Muscle layer of duodenum (tissue), 2 donors: ENCODE measurements at regions not wholly inside any gene's neighbourhood (a gene's known extent, or its start where the extent isn't known, plus 50 kb on each side); places are given as distances from the start of the nearest gene placed in this dataset.

ENCODE experiments used
- H3K27ac ChIP-seq: one replicate; pipeline ENCODE4 v1.7.0; 2013; ENCODE audit warnings: mild to moderate bottlenecking, low read length
- H3K27me3 ChIP-seq: one replicate; pipeline ENCODE4 v1.7.0; 2013; ENCODE audit warnings: low read depth, mild to moderate bottlenecking, control low read depth, low read length
- H3K36me3 ChIP-seq, 2 donors: one replicate each; pipeline ENCODE4 v1.7.0; 2013; ENCODE audit warnings: low read length in 2 of 2, control low read depth in 1 of 2, mild to moderate bottlenecking in 1 of 2; ENCODE audit not compliant: insufficient read depth in 2 of 2, control insufficient read depth in 1 of 2
- H3K4me1 ChIP-seq, 2 donors: one replicate each; pipeline ENCODE4 v1.7.0; 2013; ENCODE audit warnings: low read length in 2 of 2, mild to moderate bottlenecking in 2 of 2, control low read depth in 1 of 2, moderate library complexity in 1 of 2; ENCODE audit not compliant: insufficient read depth in 2 of 2, control insufficient read depth in 1 of 2
- H3K4me3 ChIP-seq, 2 donors: one replicate each; pipeline ENCODE4 v1.7.0; 2013; ENCODE audit warnings: low read length in 2 of 2, low read depth in 1 of 2, mild to moderate bottlenecking in 1 of 2
- H3K9me3 ChIP-seq, 2 donors: one replicate each; pipeline ENCODE4 v1.7.0; 2013; ENCODE audit warnings: low read length in 2 of 2, control low read depth in 1 of 2, mild to moderate bottlenecking in 1 of 2; ENCODE audit not compliant: control insufficient read depth in 1 of 2
- donor health status: healthy.

DNA sequence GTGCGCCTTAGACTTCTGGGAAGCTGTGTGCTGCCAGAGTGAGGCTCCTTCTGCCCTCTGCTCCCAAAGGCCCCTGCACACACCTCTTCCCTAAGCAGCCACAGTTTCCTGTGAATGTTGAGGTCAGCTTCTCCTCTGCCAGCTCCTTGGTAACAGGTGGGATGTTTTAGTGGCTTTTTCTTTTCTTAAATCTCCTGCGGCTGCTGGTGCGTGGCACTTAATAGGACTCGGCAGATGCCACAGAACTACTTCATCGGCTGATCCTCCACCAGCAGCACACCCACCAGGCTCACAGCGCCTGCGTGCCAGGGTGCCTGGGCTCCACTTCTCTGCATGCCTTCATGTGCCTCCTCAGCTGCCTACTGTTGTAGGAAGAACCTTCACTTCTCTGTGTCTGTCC is 87.8 kb downstream of the RCN1 start:
- no peaks in the 10 kb centered on the region for H3K9me3 ChIP-seq
- no peaks in the 10 kb centered on the region for H3K36me3 ChIP-seq
- H3K27ac ChIP-seq: no peak overlapping the region
- no peak overlapping the region for H3K4me3 ChIP-seq
- no peaks in the 10 kb centered on the region for H3K27me3 ChIP-seq
- peaks cover 0 to under 1% of the 10 kb centered on the region in 2 donors for H3K4me1 ChIP-seq

DNA sequence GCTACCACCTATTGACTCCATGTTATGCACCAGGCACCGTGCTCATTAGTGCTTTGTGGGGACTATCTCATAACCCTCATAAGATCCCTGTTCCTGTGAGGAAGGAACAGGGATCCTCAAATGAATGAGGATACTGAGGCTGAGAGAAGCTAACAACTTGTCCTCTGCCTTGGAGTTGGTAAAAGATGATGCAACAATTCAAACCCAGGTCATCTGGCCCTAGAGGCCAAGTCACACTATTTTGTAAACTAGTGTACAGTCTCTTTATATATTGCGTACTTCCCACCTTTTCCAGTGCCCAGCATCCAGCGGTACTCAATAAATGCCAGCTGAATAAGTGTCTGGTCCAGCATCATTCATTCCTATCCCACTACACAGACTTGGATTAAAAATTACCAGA is 92.6 kb downstream of the RCN1 start:
- Histone ChIP-seq H3K27me3 (no peaks in the 10 kb centered on the region), H3K27ac (no peak overlapping the region), H3K36me3 (no peaks in the 10 kb centered on the region), H3K9me3 (no peaks in the 10 kb centered on the region), H3K4me1 (no peaks in the 10 kb centered on the region), H3K4me3 (no peak overlapping the region)

- H3K4me3 ChIP-seq: no peak overlapping the region
- H3K36me3 ChIP-seq: no peaks in the 10 kb centered on the region
- no peaks in the 10 kb centered on the region for H3K27me3 ChIP-seq
- no peak overlapping the region for H3K27ac ChIP-seq
- H3K4me1 ChIP-seq: no peaks in the 10 kb centered on the region
- no peaks in the 10 kb centered on the region for H3K9me3 ChIP-seq
Observed at GRCh38 chr11:32184041-32184722, 93.3 kb downstream of the RCN1 start.

DNA sequence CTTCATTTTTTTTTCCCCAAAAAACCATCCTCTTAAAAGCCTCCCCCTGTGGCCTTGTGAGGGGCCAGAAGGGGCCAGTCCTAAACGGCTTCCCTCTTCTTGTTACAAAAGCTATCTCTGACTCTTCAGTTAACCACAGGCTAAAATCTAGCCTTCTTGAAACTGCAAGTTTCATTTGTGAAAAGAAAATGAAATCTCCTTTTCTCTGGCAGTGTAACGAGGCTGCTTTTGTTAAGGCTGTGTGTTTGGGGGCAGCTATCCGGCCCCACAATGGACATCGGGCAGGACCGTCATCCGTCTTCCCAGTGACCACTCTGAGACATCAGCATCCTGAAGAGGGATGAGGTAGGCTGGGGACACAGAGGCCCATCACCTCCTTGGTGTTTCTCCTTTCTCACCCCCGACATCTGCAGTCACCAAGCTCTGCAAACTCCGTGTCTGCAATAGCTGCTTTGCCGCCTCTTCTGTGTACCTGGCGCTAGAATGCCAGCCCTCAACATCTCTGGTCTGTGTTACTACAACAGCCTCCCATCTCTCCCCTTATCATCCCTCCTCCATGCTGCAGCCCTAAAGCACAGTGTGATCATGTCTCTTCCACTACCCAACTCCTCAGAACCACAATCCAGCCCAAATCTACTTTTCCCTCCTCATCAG is 94.0 kb downstream of the RCN1 start:
- H3K4me3 ChIP-seq: no peak overlapping the region
- H3K27ac ChIP-seq: no peak overlapping the region
- no peaks in the 10 kb centered on the region for H3K4me1 ChIP-seq
- no peaks in the 10 kb centered on the region for H3K27me3 ChIP-seq
- H3K9me3 ChIP-seq: no peaks in the 10 kb centered on the region
- H3K36me3 ChIP-seq: no peaks in the 10 kb centered on the region

DNA sequence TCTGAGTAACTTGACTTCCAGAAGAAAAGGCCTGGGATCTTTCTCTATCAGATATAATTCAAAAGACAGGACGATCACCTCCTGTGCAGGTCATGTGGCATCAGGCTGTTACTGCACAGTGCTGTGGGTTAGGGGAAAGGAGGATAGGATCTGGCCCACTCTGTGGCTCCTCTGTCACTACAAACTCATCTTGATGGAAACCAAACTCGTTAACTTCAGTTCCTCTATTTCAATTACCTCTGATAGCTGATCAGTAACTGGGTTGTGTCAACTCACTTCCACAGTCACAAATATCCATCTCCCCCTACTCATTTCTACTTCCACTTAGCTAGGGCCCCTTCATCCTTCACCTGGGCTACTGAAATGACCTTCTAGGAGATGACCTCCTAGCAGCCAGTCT is 95.2 kb downstream of the RCN1 start:
- H3K4me3 ChIP-seq: no peak overlapping the region
- H3K36me3 ChIP-seq: no peaks in the 10 kb centered on the region
- H3K27me3 ChIP-seq: no peaks in the 10 kb centered on the region
- no peak overlapping the region for H3K27ac ChIP-seq
- no peaks in the 10 kb centered on the region for H3K9me3 ChIP-seq
- no peaks in the 10 kb centered on the region for H3K4me1 ChIP-seq

- Histone ChIP-seq H3K4me3 (no peak overlapping the region), H3K27me3 (no peaks in the 10 kb centered on the region), H3K27ac (no peak overlapping the region), H3K36me3 (no peaks in the 10 kb centered on the region), H3K4me1 (no peaks in the 10 kb centered on the region), H3K9me3 (no peaks in the 10 kb centered on the region)
Observed at GRCh38 chr11:32187111-32187510, 96.2 kb downstream of the RCN1 start.

GRCh38 chr11:32188785-32189184 is 97.9 kb downstream of the RCN1 start:
- Histone ChIP-seq H3K9me3 (no peaks in the 10 kb centered on the region), H3K4me3 (no peak overlapping the region), H3K27ac (no peak overlapping the region), H3K27me3 (no peaks in the 10 kb centered on the region), H3K4me1 (no peaks in the 10 kb centered on the region), H3K36me3 (no peaks in the 10 kb centered on the region)

- Histone ChIP-seq H3K9me3 (no peaks in the 10 kb centered on the region), H3K27ac (no peak overlapping the region), H3K36me3 (no peaks in the 10 kb centered on the region), H3K4me1 (no peaks in the 10 kb centered on the region), H3K4me3 (no peak overlapping the region), H3K27me3 (no peaks in the 10 kb centered on the region)
Observed at GRCh38 chr11:32196137-32196536, 105.3 kb downstream of the RCN1 start.

DNA sequence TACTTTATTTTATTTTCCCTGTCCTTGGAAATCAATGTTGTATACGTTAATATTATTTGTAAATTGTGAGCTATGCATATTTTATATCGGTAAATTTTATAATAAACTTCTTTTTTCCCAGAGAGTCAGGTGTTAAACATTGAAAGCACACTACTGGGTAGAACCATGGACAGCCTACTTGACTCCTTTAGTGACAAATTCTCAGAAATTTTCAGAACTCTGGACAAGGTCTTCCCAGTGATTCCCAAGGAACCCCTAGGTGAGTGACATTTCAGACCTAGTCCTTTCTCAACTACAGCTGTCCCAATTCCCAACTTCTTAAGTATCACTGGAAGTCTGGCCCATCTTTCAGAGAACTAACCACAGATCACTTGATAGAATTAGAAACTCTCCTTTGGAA is 107.2 kb downstream of the RCN1 start:
- Histone ChIP-seq H3K9me3 (no peaks in the 10 kb centered on the region), H3K36me3 (no peaks in the 10 kb centered on the region), H3K4me1 (no peaks in the 10 kb centered on the region), H3K27ac (no peak overlapping the region), H3K27me3 (no peaks in the 10 kb centered on the region), H3K4me3 (no peak overlapping the region)

DNA sequence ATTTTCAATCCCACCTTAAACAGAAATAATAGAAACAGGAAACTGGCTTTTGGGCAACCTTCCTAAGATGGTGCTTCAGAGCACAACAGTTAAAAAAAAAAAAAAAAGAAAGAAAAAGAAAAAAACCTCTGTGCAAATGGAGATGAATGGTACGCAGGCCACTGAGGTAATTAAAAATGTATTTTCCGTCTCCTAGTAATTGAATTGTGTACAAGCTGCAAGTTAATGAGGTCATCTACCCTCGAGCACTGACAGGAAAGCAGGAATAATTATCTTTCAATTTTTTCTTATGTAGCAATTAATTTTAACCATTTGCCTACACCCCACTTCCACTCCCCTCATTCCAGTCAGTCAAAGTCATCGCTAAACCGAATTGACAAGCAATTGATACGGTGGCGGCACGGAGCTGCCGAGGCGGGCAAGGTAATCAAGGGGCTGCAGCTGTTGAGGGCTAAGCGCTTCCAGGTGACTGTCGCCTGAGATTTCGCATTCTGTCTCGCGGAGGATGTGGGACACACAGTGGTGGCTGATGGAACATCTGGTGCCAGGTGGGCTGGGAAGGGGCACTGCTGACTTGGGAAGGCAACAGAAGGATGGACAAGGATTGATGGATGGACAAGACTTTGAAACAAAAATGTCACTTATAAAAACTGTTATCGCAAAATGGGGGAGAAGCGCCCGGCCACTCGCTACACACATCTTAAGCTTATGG is 109.4 kb downstream of the RCN1 start:
- H3K27me3 ChIP-seq: no peaks in the 10 kb centered on the region
- H3K36me3 ChIP-seq: no peaks in the 10 kb centered on the region
- H3K4me3 ChIP-seq: no peak overlapping the region
- H3K27ac ChIP-seq: no peak overlapping the region
- H3K4me1 ChIP-seq: no peaks in the 10 kb centered on the region
- H3K9me3 ChIP-seq: no peaks in the 10 kb centered on the region

GRCh38 chr11:32204751-32205150 is 113.9 kb downstream of the RCN1 start:
- Histone ChIP-seq H3K27ac (no peak overlapping the region), H3K36me3 (no peaks in the 10 kb centered on the region), H3K4me3 (no peak overlapping the region), H3K27me3 (no peaks in the 10 kb centered on the region), H3K9me3 (no peaks in the 10 kb centered on the region), H3K4me1 (no peaks in the 10 kb centered on the region)
